Coronary artery (tissue), 2 donors: ENCODE measurements at regions not wholly inside any gene's neighbourhood (a gene's known extent, or its start where the extent isn't known, plus 50 kb on each side); places are given as distances from the start of the nearest gene placed in this dataset.

ENCODE experiments used
- DNase-seq: peaks from one replicate; pipeline ENCODE4 v3.0.0-alpha.2; 2017; ENCODE audit warnings: low spot score
- H3K27ac ChIP-seq, 2 donors: fragments of 200-600 bp; sonication (generic); one replicate each; pipeline ENCODE4 v1.5.1; 2016 to 2019
- H3K4me3 ChIP-seq: fragments of 200-600 bp; sonication (generic); 2 replicates; pipeline ENCODE4 v1.5.1; 2016; ENCODE audit warnings: mild to moderate bottlenecking, moderate library complexity
- CTCF ChIP-seq: fragments of 200-600 bp; sonication (generic); IDR thresholded peaks from one replicate; pipeline ENCODE4 v1.5.1; 2019; ENCODE audit warnings: antibody characterized with exemption

GRCh38 chr2:7530001-7530400 is 612.8 kb downstream of the RNF144A start:
- no peak for TF ChIP-seq CTCF
- H3K27ac ChIP-seq: no peak overlapping the region
- H3K4me3 ChIP-seq: no peak overlapping the region
- DNase-seq: no peak

GRCh38 chr2:7539077-7539476 is 621.9 kb downstream of the RNF144A start:
- H3K4me3 ChIP-seq: no peak overlapping the region
- no peak for DNase-seq
- no peak for TF ChIP-seq CTCF
- no peak overlapping the region for H3K27ac ChIP-seq

- no peak for DNase-seq
- TF ChIP-seq CTCF: no peak
- Histone ChIP-seq H3K4me3 (no peak overlapping the region), H3K27ac (no peak overlapping the region)
Observed at GRCh38 chr2:7539760-7540159, 622.5 kb downstream of the RNF144A start.

- no peak overlapping the region for H3K27ac ChIP-seq
- no peak for TF ChIP-seq CTCF
- no peak overlapping the region for H3K4me3 ChIP-seq
- DNase-seq: no peak
Observed at GRCh38 chr2:7552825-7553570, 635.8 kb downstream of the RNF144A start.

- no peak overlapping the region for H3K27ac ChIP-seq
- H3K4me3 ChIP-seq: no peak overlapping the region
- DNase-seq: no peak
- TF ChIP-seq CTCF: no peak
Observed at GRCh38 chr2:7555260-7555659, 638.0 kb downstream of the RNF144A start.

GRCh38 chr2:7557376-7557775 is 640.2 kb downstream of the RNF144A start:
- TF ChIP-seq CTCF: no peak
- H3K4me3 ChIP-seq: no peak overlapping the region
- DNase-seq: no peak
- no peak overlapping the region for H3K27ac ChIP-seq

GRCh38 chr2:7559791-7560190 is 642.6 kb downstream of the RNF144A start:
- no peak overlapping the region for H3K4me3 ChIP-seq
- no peak for TF ChIP-seq CTCF
- no peak for DNase-seq
- no peak overlapping the region for H3K27ac ChIP-seq
